NCI-H2227 treated with DMSO at 0.1 percent for 48 hours (cell line): ENCODE measurements at regions not wholly inside any gene's neighbourhood (a gene's known extent, or its start where the extent isn't known, plus 50 kb on each side); places are given as distances from the start of the nearest gene placed in this dataset.

ENCODE experiments used
- DNase-seq: peaks from one replicate; lab custom pipeline; 2025; lab: John Stamatoyannopoulos, UW

DNA sequence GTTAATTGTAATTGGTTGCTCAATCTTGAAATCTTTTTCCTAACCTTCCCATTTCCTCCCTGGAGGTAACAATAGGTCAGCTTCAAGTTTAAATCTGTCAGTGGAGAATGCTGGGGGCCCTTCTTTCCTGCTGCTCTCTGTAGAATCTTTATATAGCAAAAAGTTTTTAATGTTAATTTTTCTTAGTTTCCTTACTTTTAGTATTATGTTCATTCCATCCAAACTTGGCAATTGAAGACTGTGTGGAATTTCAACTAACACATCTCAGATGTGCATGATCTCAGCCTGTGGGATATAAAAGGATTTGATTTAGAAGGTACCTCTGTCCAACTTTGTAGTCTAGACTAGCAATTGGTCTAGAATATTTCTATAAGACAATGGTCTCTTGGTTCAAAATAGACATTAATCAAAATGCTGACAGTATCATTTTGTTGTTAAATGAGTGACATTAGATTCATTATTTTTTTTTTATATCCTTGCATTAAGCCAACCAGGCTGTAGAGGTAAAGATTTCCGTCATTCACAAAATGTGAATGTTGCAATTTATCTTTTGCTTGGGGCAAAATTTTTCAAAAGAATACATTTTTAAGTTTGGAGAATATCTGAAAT, 100.4 kb upstream of the SEMA3A start:
- DNase-seq: no peak

DNA sequence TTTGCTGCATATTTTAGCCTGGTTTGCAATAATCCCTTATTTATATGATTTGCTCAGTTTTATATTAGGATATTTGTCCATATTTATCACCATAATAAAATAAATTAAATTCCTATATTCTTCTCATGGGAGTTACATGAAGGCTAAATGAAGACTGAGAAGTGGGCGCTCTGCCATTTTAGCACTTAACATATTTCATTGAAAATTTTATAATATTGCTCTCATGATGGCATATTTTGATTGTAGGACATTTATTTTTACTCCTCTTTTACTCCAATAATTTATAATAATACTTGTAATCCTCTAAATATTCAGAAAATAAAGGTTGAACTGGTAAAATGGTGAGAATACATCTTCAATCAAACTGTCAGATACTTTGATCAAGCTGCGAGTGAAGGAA, 99.8 kb upstream of the SEMA3A start:
- no peak for DNase-seq

DNA sequence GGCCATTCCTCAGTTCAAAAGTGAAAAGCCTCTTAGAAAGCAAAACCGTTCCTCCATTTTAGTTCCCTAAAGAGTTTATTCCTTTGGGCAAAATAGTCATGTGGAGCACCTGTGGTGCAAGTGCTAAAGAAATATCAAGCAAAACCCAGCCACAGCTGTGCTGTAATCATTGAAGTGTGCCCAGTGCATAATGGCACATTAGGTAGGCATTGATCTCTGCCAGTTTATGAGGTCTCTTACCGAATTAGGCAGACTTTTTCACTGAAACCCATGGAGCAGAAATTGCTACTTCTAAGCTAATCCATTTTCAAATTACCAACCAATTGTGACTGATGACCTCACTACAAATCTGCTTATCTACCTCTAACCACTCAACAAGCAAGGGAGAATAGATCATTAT, 97.2 kb upstream of the SEMA3A start:
- peak; percentile 76 for DNase-seq

DNA sequence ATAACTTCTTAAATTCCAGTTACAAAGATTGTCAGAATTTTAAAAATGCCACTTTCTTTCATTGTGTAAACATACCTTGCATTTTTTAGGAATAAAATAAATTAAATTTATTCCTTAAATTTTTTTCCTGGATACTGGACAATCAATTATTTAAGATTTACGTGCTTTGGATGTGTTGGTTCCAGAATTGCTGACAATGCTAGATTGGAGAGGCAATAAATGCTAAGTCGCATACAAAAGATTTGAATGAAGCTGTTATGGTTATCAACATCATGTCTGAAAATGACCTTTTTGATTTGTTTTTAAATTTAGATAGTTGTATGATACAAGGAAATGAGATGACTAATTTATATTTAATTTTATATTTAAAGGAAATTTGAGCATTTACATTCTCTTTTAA, 89.2 kb upstream of the SEMA3A start:
- no peak for DNase-seq

DNA sequence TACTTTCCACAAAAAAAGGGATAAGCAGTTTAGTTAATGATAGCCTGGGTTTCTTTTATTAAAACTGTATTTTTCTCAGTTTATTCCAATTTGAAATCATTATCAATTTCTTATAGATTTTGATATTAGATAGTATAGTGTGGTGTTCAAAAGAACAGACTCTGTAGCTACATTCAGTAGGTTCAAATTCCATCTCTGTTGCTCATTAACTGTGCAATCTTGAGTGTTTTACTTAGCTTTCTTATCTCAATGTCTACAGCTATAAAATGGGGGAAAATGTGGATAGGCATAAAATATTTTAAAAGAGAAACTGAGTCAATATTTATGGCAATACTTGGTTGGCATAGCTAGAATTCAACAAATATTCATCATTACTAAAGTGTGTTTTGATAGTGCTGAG, 86.9 kb upstream of the SEMA3A start:
- no peak for DNase-seq

DNA sequence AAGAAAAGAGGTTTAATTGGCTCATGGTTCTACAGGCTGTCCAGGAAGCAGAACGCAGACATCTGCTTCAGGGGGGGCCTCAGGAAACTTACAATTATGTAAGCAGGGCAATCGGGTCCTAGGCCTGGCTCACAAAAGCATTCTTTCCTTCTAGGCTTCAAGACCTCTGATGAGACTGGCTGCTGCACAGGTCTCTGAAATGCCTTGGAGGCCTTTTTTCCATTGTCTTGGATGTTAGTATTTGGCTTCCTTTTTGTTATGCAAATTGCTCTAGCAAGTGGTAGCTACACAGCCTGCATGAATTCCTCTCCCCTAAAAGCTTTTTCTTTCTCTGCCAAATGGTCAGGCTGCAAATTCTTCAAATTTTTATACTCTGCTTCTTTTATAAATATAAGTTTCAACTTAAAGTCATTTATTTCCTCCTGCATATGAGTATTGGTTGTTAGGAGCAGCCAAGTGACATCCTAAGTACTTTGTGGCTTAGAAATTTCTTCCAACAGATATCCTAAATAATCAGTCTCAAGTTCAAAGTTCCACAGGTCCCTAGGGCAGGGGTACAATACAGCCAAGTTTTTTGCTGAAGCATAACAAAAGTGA, 83.1 kb upstream of the SEMA3A start:
- DNase-seq: no peak

GRCh38 chr7:84274029-84274638, 79.5 kb upstream of the SEMA3A start:
- no peak for DNase-seq

GRCh38 chr7:84271543-84271942, 77.0 kb upstream of the SEMA3A start:
- no peak for DNase-seq

- no peak for DNase-seq
These were observed 69.8 kb upstream of the SEMA3A start for GRCh38 chr7:84264396-84264795.

GRCh38 chr7:84263106-84263505, 68.5 kb upstream of the SEMA3A start:
- no peak for DNase-seq

DNA sequence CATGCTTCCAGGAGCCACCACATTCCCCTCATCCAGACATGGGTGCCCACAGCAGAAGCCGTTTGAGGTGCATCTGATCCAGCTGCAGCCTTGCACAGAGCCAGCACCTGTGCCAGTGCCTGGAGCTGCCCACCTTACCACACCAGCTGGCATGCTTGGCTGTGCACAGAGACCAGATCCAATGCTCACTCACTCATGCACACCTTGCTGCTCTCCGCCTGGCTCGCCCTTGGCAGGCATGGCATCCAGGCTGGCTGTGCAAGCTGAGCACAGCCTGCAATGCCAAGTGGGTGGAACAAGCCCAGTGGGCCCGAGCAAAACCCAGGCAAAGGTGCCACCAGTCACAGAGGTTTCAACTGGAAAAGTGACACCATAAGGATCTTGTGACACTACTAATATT, 66.9 kb upstream of the SEMA3A start:
- no peak for DNase-seq

- no peak for DNase-seq
These were observed 64.0 kb upstream of the SEMA3A start for GRCh38 chr7:84258628-84259027.

DNA sequence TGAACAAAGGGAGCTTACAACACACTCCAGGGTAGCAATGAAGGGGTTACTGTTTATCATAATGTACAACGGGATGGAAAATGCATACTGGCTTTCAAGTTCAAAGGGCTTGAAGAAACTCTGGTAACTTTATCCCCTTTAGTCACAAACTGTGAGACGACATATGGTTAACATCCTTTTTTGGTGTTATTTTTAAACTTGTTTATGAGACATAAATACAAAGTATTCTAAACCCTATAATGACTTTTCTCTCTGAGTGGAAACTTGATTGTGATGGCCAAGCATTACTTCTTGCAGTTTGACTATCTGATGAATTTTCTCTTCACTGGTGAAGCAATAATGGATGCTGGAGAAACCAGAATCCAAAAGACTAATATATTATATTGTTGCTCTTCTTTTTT, 62.0 kb upstream of the SEMA3A start:
- DNase-seq: no peak

DNA sequence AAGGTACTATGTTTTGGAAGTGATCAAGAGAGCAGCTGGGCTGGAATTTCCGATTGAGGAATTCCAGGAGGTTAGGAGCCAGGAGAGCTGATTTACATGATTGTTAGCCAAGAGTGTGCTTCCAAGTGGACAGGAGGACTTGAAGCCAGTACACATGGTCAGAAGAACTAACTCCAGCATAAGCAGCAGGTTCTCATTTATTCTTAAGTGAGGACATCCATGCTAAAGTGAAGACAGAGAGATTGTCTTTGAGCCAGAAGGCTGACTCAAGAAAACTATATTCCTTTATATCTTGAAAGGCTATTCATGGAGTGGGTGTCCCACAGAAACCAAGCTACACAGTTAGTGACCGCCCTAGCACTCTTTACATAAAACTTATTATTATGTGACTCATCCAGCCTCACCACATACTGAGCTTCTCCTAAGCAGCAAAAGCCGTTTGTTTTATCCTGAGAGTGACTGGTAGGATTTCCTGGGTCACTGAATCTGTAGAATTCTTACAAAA, 56.7 kb upstream of the SEMA3A start:
- peak; percentile 24 for DNase-seq

GRCh38 chr7:84250452-84250851, 55.9 kb upstream of the SEMA3A start:
- peak; percentile 31 for DNase-seq

GRCh38 chr7:84249656-84250055, 55.1 kb upstream of the SEMA3A start:
- no peak for DNase-seq

- no peak for DNase-seq
These were observed 54.3 kb upstream of the SEMA3A start for GRCh38 chr7:84248843-84249242.

GRCh38 chr7:84248267-84248666, 53.7 kb upstream of the SEMA3A start:
- DNase-seq: no peak

- no peak for DNase-seq
These were observed 53.0 kb upstream of the SEMA3A start for GRCh38 chr7:84247591-84247990.

DNA sequence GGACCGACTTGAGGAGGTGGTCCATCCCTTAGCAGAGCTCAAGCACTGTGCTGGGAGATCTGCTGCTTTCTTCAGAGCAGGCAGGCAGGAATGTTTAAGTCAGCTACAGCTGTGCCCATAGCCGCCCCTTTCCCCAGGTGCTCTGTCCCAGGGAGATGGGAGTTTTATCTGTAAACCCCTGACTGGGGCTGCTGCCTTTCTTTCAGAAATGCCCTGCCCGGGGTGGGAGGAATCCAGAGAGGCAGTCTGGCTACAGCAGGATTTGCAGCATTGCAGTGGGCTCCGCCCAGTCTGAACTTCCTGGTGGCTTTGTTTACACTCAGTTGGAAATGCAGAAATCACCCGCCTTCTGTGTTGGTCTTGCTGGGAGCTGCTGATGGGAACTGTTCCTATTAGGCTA, 51.2 kb upstream of the SEMA3A start:
- no peak for DNase-seq
